ENCODE measurements at regions not wholly inside any gene's neighbourhood (a gene's known extent, or its start where the extent isn't known, plus 50 kb on each side); places are given as distances from the start of the nearest gene placed in this dataset.

- DNase-seq, result no peak
Measured at GRCh38 chr17:77366558-77367245, 225.9 kb downstream of the SEC14L1 start.

GRCh38 chr17:77369544-77369971, 228.8 kb downstream of the SEC14L1 start:
- DNase-seq, result no peak

GRCh38 chr17:77370586-77370985, 229.8 kb downstream of the SEC14L1 start:
- DNase-seq, result no peak

- DNase-seq, result no peak
Measured at GRCh38 chr17:77371117-77371887, 230.5 kb downstream of the SEC14L1 start.

- DNase-seq, result no peak
Measured at GRCh38 chr17:77371888-77372443, 231.2 kb downstream of the SEC14L1 start.

GRCh38 chr17:77372444-77373298, 231.9 kb downstream of the SEC14L1 start:
- DNase-seq, result no peak

- DNase-seq, result no peak
Measured at GRCh38 chr17:77373299-77374169, 232.8 kb downstream of the SEC14L1 start.

- no peak for DNase-seq
Measured at GRCh38 chr17:77374170-77374936, 233.6 kb downstream of the SEC14L1 start.

- no peak for DNase-seq
Measured at GRCh38 chr17:77375108-77375916, 234.5 kb downstream of the SEC14L1 start.

GRCh38 chr17:77375917-77376651, 235.3 kb downstream of the SEC14L1 start:
- no peak for DNase-seq

GRCh38 chr17:77376795-77377709, 236.3 kb downstream of the SEC14L1 start:
- no peak for DNase-seq

GRCh38 chr17:77377710-77378235, 237.0 kb downstream of the SEC14L1 start:
- DNase-seq, result no peak

- DNase-seq, result no peak
Measured at GRCh38 chr17:77378318-77379064, 237.7 kb downstream of the SEC14L1 start.

GRCh38 chr17:77379065-77379428, 238.3 kb downstream of the SEC14L1 start:
- DNase-seq, result no peak

GRCh38 chr17:77379832-77380231, 239.1 kb downstream of the SEC14L1 start:
- no peak for DNase-seq

- DNase-seq, result no peak
Measured at GRCh38 chr17:77380395-77381184, 239.8 kb downstream of the SEC14L1 start.
